Spleen (tissue), 11 donors: ENCODE measurements at regions not wholly inside any gene's neighbourhood (a gene's known extent, or its start where the extent isn't known, plus 50 kb on each side); places are given as distances from the start of the nearest gene placed in this dataset.
"Not testable (repeated sequence)": the region's sequence is repeated elsewhere in the genome, so short reads cannot be mapped to it uniquely, and the experiment has no call there.

Source experiments
- DNase-seq: peaks from one replicate; pipeline ENCODE4 v3.0.0-alpha.2; 2020
- H3K27ac ChIP-seq, 8 donors: fragments of 200-600 bp; sonication (generic) in 7 of 8; 1 replicate in 4 of 8; 2 replicates in 4 of 8; pipeline versions ENCODE4 v1.5.0 to v1.8.0; 2016 to 2021; ENCODE audit warnings: inconsistent platforms in 4 of 8, mild to moderate bottlenecking in 4 of 8, moderate library complexity in 1 of 8
- H3K27me3 ChIP-seq, 7 donors: fragments of 200-600 bp; sonication (generic) in 6 of 7; replicated peaks in 1 of 7; 1 replicate in 4 of 7; 2 replicates in 3 of 7; pipeline versions ENCODE4 v1.5.0 to v1.8.0; 2016 to 2021; ENCODE audit warnings: inconsistent platforms in 3 of 7, mild to moderate bottlenecking in 1 of 7
- H3K36me3 ChIP-seq, 6 donors: fragments of 200-600 bp; sonication (generic) in 5 of 6; 1 replicate in 4 of 6; 2 replicates in 2 of 6; pipeline versions ENCODE4 v1.5.0 to v1.8.0; 2016 to 2021; ENCODE audit warnings: inconsistent platforms in 2 of 6
- H3K4me1 ChIP-seq, 6 donors: fragments of 200-600 bp; sonication (generic) in 5 of 6; 1 replicate in 3 of 6; 2 replicates in 3 of 6; pipeline versions ENCODE4 v1.5.0 to v1.8.0; 2016 to 2021; ENCODE audit warnings: inconsistent platforms in 3 of 6
- H3K4me3 ChIP-seq, 8 donors: fragments of 200-600 bp; sonication (generic) in 7 of 8; 1 replicate in 4 of 8; 2 replicates in 4 of 8; pipeline versions ENCODE4 v1.5.0 to v1.8.0; 2016 to 2021; ENCODE audit warnings: inconsistent platforms in 4 of 8, mild to moderate bottlenecking in 4 of 8, moderate library complexity in 2 of 8
- H3K9me3 ChIP-seq, 8 donors: fragments of 200-600 bp; sonication (generic) in 7 of 8; 1 replicate in 4 of 8; 2 replicates in 4 of 8; pipeline versions ENCODE4 v1.5.0 to v1.8.0; 2016 to 2021; ENCODE audit warnings: inconsistent platforms in 4 of 8
- CTCF ChIP-seq, 11 experiments: fragments of 200-600 bp in 7 of 11; fragments of 450-650 bp in 4 of 11; sonication (generic) in 4 of 11; IDR thresholded peaks in 8 of 11; conservative IDR thresholded peaks in 3 of 11; 1 replicate in 7 of 11; 2 replicates in 4 of 11; pipeline versions ENCODE4 v1.4.0 to v1.8.0; 2016 to 2021; ENCODE audit warnings: antibody characterized with exemption in 11 of 11, inconsistent platforms in 4 of 11, mild to moderate bottlenecking in 1 of 11
- POLR2A ChIP-seq, 3 donors: fragments of 450-650 bp; IDR thresholded peaks; one replicate each; pipeline ENCODE4 v1.5.1; 2017; ENCODE audit warnings: antibody characterized with exemption in 3 of 3, mild to moderate bottlenecking in 1 of 3
- POLR2AphosphoS5 ChIP-seq, 3 donors: sonication (generic); formaldehyde crosslinking; IDR thresholded peaks; one replicate each; pipeline ENCODE4 v1.5.1; 2017; ENCODE audit warnings: antibody characterized with exemption in 3 of 3
- WGBS, 5 donors: extraction: QIAGEN DNeasy Blood & Tissue Kit in 3 of 5; methylation state at CpG; one replicate each; pipeline versions ENCODE4 v1.1.5 to v1.1.7; 2013 to 2018; 5-methylcytosine and 5-hydroxymethylcytosine counted together
- intact Hi-C: fragments of 100-400 bp; cut with DNase I; formaldehyde crosslinking; loops from one replicate; pipeline ENCODE4 v1.15.0; 2023; ENCODE audit warnings: low total_unique reads
- donor health status: healthy with polysubstance abuse.
- donor health status: DM: no; HTN: no; CAD: no; lungs with moderate emphysema.
- donor health status: DM: no; HTN: no; CAD: no.
- donor health status: Bipolar disorder and iron deficiency.
- donor health status: healthy.
- donor health status: DM: no; HTN: no; CAD: no.
- donor health status: DM: yes; HTN: yes; CAD: no.

GRCh38 chr7:114173170-114173890 is 241.3 kb upstream of the FOXP2 start:
- no peak overlapping the region for H3K4me3 ChIP-seq
- intact Hi-C loops, result no loop called here
- TF ChIP-seq CTCF (IDR thresholded peaks at IDR 0.05 in 8 of 11, conservative IDR thresholded peaks at IDR 0.05 in 3 of 11), result no peak
- TF ChIP-seq POLR2AphosphoS5 (IDR thresholded peaks at IDR 0.05), result no peak
- TF ChIP-seq POLR2A (IDR thresholded peaks at IDR 0.05), result no peak
- DNase-seq, result no peak
- peaks cover 0 to 8% (median 0%) of the 10 kb centered on the region in 8 donors for H3K9me3 ChIP-seq
- 84 to 95% (median 92%) methylated on average over 3 of the region's 3 CpGs for WGBS, 5 donors
- no peaks in the 10 kb centered on the region for H3K36me3 ChIP-seq
- H3K27ac ChIP-seq, result no peak overlapping the region
- H3K4me1 ChIP-seq, result no peaks in the 10 kb centered on the region
- H3K27me3 ChIP-seq, result no peaks in the 10 kb centered on the region

- H3K27me3 ChIP-seq, H3K4me3 ChIP-seq, H3K36me3 ChIP-seq, DNase-seq, H3K4me1 ChIP-seq, intact Hi-C loops, H3K27ac ChIP-seq: not testable (repeated sequence)
- 81 to 94% (median 90%) methylated on average over 2 of the region's 2 CpGs for WGBS, 5 donors
- H3K9me3 ChIP-seq, result peaks cover 0 to 21% (median 0%) of the 10 kb centered on the region in 8 donors
These were observed 245.2 kb upstream of the FOXP2 start for GRCh38 chr7:114169389-114169788.

- Histone ChIP-seq H3K4me1 (no peaks in the 10 kb centered on the region), H3K36me3 (no peaks in the 10 kb centered on the region), H3K4me3 (no peak overlapping the region), H3K27ac (no peak overlapping the region), H3K9me3 (no peaks in the 10 kb centered on the region), H3K27me3 (no peaks in the 10 kb centered on the region)
- intact Hi-C loops, result no loop called here
- DNase-seq, result no peak
- WGBS, 5 donors, result 74 to 86% (median 82%) methylated on average over 2 of the region's 2 CpGs
- TF ChIP-seq POLR2A (IDR thresholded peaks at IDR 0.05), result no peak
- no peak for TF ChIP-seq POLR2AphosphoS5 (IDR thresholded peaks at IDR 0.05)
- TF ChIP-seq CTCF (IDR thresholded peaks at IDR 0.05 in 8 of 11, conservative IDR thresholded peaks at IDR 0.05 in 3 of 11), result no peak
These were observed 242.1 kb upstream of the PPP1R3A start for GRCh38 chr7:114160925-114161324.

- no peak overlapping the region for H3K4me3 ChIP-seq
- no peaks in the 10 kb centered on the region for H3K27me3 ChIP-seq
- no peaks in the 10 kb centered on the region for H3K9me3 ChIP-seq
- 79 to 90% (median 82%) methylated on average over 1 of the region's 1 CpG for WGBS, 5 donors
- DNase-seq, result no peak
- no peak for TF ChIP-seq CTCF (IDR thresholded peaks at IDR 0.05 in 8 of 11, conservative IDR thresholded peaks at IDR 0.05 in 3 of 11)
- TF ChIP-seq POLR2A (IDR thresholded peaks at IDR 0.05), result no peak
- TF ChIP-seq POLR2AphosphoS5 (IDR thresholded peaks at IDR 0.05), result no peak
- no peaks in the 10 kb centered on the region for H3K4me1 ChIP-seq
- no peak overlapping the region for H3K27ac ChIP-seq
- intact Hi-C loops, result no loop called here
- H3K36me3 ChIP-seq, result no peaks in the 10 kb centered on the region
These were observed 240.0 kb upstream of the PPP1R3A start for GRCh38 chr7:114158854-114159253.
